GM18519 (cell line): ENCODE measurements at regions not wholly inside any gene's neighbourhood (a gene's known extent, or its start where the extent isn't known, plus 50 kb on each side); places are given as distances from the start of the nearest gene placed in this dataset.

Experiments used
- ATAC-seq: cut with Tn5 transposase; IDR thresholded peaks from one replicate; pipeline ENCODE4 v1.9.1; 2021; ENCODE audit warnings: mild to moderate bottlenecking, moderate library complexity; ENCODE audit not compliant: unreplicated experiment, low FRiP score

- no peak for ATAC-seq
Measured at GRCh38 chr20:57043669-57044268, 222.7 kb downstream of the BMP7 start.

GRCh38 chr20:57047281-57048026, 219.0 kb downstream of the BMP7 start:
- ATAC-seq: no peak

- peak; percentile 62 for ATAC-seq
Measured at GRCh38 chr20:57048027-57048869, 218.2 kb downstream of the BMP7 start.

- no peak for ATAC-seq
Measured at GRCh38 chr20:57049296-57049695, 217.1 kb downstream of the BMP7 start.

- ATAC-seq: no peak
Measured at GRCh38 chr20:57051096-57051495, 215.3 kb downstream of the BMP7 start.

GRCh38 chr20:57053067-57053466, 213.4 kb downstream of the BMP7 start:
- no peak for ATAC-seq

GRCh38 chr20:57053793-57054552, 212.5 kb downstream of the BMP7 start:
- no peak for ATAC-seq

GRCh38 chr20:57055345-57055744, 211.1 kb downstream of the BMP7 start:
- ATAC-seq: no peak

GRCh38 chr20:57056651-57057050, 209.8 kb downstream of the BMP7 start:
- no peak for ATAC-seq

GRCh38 chr20:57059055-57059596, 207.3 kb downstream of the BMP7 start:
- no peak for ATAC-seq

- ATAC-seq: no peak
Measured at GRCh38 chr20:57060407-57061050, 205.9 kb downstream of the BMP7 start.

- no peak for ATAC-seq
Measured at GRCh38 chr20:57061051-57061900, 205.2 kb downstream of the BMP7 start.

GRCh38 chr20:57062241-57062640, 204.2 kb downstream of the BMP7 start:
- ATAC-seq: no peak

GRCh38 chr20:57062696-57063270, 203.7 kb downstream of the BMP7 start:
- ATAC-seq: no peak

GRCh38 chr20:57064836-57065235, 201.6 kb downstream of the BMP7 start:
- no peak for ATAC-seq

- no peak for ATAC-seq
Measured at GRCh38 chr20:57065646-57066045, 200.8 kb downstream of the BMP7 start.

- no peak for ATAC-seq
Measured at GRCh38 chr20:57066126-57066900, 200.1 kb downstream of the BMP7 start.

- no peak for ATAC-seq
Measured at GRCh38 chr20:57069442-57069841, 197.0 kb downstream of the BMP7 start.
